ENCODE measurements at regions not wholly inside any gene's neighbourhood (a gene's known extent, or its start where the extent isn't known, plus 50 kb on each side); places are given as distances from the start of the nearest gene placed in this dataset.

- no peak for DNase-seq (ENCODE audit: low spot score)
Measured at GRCh38 chr20:55597526-55597925, 407.8 kb downstream of the CBLN4 start.

DNA sequence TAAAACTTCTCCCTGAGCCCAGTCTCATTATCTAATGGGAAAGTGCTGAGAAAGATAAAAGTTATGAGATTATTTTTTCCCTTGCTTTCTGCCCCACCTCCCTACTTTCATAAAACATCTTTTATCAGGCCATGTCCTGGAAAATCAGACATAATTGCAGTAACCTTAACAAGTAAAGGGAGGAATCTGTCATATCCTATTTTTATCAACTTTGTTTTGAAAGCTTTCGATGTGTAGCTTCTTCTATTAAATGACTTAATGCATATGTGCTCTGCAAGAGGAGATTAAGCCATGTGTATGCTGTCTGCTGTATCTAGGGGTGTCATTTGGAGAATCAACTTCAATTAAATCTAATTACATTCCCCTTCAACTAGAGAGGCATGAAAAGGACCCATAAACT lies 408.9 kb downstream of the CBLN4 start:
- DNase-seq (ENCODE audit: low spot score): no peak

GRCh38 chr20:55592866-55593265 lies 412.5 kb downstream of the CBLN4 start:
- DNase-seq (ENCODE audit: low spot score): no peak

- DNase-seq (ENCODE audit: low spot score): no peak
Measured at GRCh38 chr20:55586610-55587009, 418.7 kb downstream of the CBLN4 start.

DNA sequence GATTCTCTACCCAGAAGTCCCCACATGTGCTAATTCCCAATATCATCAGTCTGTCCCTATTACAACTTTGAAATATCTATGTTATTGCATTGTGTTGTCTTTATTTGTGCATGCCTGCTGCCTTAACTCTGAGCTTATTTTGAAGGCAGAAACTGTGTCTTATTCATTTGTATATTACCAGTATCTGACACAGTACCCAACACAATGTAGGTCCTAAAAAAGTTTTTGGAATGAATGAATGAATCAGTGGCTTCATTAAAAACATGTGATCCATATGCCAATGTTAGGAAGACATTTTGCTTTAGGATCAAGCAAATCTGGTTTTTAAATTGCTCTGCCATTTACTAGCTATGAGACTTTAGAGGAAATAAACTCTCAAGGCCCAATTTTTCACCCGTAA lies 420.4 kb downstream of the CBLN4 start:
- no peak for DNase-seq (ENCODE audit: low spot score)

DNA sequence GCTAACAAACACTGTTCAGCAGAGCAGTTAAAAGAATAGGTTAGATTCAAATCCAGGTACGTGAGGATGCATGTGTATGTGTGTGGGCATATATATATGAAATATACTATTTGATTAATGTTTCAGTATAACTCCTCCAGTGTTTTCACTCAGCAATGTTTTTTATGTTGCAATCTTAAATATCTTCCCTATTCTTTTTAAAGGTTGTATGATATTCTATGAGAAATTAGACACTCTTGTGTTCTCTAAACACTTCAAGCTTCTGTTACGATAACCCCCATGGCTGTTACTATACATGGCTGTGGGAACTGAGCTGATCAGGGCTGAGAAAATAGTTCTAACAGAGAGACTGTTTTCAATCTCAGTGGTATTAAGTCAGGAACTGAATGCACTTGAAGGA lies 421.0 kb downstream of the CBLN4 start:
- no peak for DNase-seq (ENCODE audit: low spot score)

DNA sequence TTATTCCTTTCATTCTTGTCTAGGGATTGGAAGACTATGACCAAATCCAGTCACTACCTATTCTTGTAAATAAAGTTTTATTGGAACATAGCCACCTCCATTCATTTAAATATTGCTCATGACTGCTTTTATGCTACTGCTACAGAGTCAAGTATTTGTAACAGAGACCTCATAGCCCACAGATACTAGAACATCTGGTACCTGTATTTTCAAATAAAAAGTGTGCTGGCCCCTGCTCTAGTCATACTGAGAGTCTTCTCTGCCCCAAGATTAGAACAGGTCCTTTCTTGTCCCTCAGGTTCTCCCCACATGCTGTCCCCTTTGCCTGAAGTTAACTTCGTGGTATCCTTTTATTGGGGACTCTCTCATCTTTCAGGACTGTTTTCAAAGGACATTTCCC lies 422.3 kb downstream of the CBLN4 start:
- no peak for DNase-seq (ENCODE audit: low spot score)

- DNase-seq (ENCODE audit: low spot score): no peak
Measured at GRCh38 chr20:55582498-55582897, 422.8 kb downstream of the CBLN4 start.

DNA sequence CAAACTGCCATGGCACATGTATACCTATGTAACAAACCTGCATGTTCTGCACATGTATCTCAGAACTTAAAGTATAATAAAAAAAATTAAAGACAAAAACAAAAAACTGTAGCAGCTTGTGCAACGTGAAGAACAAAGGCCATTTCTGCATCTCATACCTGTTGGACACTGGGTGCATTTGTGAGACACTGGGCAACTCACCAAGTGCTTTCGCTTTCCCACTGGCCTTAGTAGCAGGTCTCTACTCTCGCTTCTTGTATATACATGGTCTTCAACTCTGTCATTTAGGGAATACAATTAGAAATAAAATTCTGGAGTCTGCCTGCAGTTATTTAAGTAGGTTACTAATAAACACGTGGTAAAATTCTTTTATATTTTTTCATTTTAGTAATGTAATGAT lies 423.8 kb downstream of the CBLN4 start:
- DNase-seq (ENCODE audit: low spot score): no peak

DNA sequence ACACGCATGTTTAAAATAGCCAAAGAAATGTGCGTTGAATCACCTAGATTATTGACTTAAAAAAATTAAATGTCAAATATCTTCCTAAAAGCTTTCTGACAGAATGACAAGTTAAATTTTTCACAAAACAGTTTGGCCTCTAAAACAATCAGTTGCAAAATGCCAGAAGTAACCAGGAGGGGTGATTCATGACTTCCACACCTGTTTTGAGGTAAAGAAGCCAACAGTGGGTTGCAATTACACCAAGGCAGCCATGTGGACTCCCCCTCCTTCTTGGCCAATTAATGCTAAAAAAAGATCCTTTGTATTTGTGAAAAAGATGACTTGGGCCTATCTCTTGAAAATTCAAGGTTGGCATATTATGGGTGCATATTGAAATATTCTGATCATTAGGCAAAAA lies 424.8 kb downstream of the CBLN4 start:
- DNase-seq (ENCODE audit: low spot score): no peak

DNA sequence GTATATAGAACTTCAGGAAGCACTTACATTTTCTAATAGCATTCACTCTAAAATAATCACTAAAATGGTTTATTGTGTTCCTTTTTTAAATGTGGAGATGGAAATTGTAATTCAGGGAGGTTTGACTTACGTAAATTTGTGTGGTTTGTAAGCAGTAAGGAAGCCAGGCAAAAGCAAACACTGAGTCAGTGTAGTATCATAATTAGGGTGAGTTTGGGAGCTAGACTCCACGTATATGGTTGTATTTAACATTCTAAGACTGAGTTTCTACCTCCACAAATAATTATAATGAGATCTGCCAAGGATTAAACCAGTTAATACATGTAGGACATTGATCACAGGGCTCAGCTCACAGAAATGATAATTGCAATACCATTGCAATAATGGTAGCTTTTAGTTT lies 425.5 kb downstream of the CBLN4 start:
- DNase-seq (ENCODE audit: low spot score): no peak

DNA sequence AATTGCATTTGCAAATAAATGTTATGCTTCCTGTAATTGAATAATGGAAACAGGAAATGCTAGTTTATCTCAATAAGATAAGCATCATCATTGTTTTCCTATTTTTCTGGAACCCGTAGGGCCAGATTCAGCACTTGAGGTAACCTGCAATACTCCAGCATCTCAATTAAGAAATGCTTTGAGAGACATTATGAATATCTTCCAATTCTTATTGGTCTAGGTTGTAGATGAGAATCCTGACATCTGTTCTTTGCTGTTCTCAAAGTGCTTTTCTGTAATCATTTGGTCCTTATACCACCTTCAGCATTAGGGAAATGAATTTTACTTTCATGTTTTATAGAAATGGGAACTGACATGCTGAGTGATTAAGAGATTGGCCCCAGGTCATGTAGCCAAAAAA lies 428.3 kb downstream of the CBLN4 start:
- DNase-seq (ENCODE audit: low spot score): no peak

DNA sequence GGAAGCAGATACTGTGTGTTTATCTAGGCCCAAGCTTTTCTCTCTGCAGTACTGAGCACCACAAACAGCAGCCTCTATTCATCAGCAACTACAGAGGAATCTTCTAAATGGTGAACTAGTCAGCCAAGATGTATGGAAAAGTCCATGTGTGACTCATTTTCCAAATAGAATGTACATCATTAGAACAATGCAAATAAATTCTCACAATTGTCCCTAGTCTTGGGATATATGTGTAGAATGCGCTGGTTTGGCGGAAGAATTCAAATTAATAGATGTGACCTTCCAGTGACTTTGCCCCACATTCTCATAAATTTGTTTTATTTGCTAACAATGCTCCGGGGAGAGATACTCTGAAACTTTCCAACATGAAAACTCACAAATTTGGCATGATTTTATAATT lies 436.2 kb downstream of the CBLN4 start:
- no peak for DNase-seq (ENCODE audit: low spot score)

- DNase-seq (ENCODE audit: low spot score): no peak
Measured at GRCh38 chr20:55567826-55568225, 437.5 kb downstream of the CBLN4 start.

DNA sequence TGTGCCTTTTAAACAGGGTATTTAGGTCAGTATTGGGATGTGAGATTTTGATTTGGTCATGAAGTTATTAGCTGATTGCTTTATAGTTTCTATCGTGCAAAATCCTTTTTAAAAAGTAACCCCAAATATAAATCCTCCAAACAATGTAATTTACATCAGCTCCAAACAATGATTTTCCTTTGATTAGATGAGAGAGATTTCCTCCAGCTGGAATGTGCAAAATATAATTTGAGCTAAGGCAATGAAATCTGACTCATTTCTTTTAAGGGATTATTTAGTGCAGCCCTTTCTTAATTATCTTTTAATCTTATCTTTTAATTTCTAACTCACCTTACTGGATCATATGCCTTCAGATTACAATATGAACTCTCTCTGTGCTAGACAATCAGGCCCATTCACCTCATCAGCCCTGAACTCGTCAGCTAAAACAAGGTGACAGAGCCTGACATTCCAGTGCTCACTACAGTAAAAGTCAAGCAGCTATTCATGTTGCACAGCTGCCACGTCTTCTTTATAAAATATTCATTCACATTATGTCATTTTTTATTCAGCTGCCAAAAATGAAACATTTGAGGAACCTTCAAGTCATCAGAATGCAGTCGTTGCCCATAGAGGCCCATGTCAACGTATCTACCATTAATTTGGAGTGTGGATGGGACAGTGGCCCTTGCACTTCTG lies 440.1 kb downstream of the CBLN4 start:
- no peak for DNase-seq (ENCODE audit: low spot score)

DNA sequence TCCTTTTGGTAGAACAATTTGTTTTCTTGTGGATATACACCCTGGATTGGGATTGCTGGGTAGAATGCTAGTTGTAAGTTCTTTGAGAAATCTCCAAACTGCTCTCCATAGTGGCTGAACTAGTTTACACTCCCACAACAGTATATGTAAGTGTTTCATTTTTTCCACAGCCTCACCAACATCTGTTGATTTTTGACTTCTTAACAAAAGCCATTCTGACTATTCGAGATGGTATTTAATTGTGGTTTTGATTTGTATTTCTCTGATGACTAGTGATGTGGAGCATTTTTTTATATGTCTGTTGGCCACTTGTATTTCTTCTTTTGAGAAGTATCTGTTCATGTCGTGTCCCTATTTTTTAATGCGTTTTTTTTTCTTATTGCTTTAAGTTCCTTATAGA lies 444.1 kb downstream of the CBLN4 start:
- no peak for DNase-seq (ENCODE audit: low spot score)

DNA sequence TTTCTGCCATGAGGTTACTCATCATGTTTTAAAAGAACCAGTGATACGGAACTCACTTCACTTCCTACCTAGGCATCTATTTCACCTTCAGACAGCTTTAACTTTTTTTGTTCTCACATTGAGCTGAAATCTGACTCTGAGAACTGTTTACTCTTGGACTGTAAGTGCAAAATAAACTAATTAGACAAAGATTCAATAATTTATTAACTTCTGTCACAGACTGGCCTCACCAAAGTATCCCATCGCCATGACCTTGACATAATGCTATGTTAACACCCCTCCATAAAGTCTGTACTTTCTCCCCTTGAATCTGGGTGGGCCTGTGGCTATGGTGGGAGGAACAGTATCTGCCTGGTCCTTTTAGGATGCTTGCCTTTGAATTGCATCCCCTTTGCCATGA lies 448.1 kb downstream of the CBLN4 start:
- DNase-seq (ENCODE audit: low spot score): no peak

GRCh38 chr20:55555075-55555650 lies 450.2 kb downstream of the CBLN4 start:
- no peak for DNase-seq (ENCODE audit: low spot score)

GRCh38 chr20:55544638-55545037 lies 460.7 kb downstream of the CBLN4 start:
- DNase-seq (ENCODE audit: low spot score): no peak

DNA sequence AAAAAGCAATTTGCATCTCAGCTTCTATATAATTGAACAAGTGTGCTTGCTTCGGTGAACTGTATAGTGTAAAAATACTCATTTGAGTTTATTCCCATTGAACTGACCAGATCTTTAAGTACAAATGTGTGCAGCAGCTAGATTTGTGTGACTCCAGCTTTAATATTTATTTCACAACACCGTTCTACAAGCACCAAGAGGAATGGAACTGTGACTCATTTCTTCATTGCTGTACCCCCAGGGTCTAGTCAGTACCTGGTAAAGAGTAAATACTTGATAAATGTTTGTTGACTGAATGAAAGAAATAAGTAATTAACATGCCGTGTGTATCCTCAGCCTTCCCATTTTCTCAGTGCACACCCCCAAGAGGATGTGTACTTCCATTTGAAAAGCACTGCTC lies 464.8 kb downstream of the CBLN4 start:
- no peak for DNase-seq (ENCODE audit: low spot score)

DNA sequence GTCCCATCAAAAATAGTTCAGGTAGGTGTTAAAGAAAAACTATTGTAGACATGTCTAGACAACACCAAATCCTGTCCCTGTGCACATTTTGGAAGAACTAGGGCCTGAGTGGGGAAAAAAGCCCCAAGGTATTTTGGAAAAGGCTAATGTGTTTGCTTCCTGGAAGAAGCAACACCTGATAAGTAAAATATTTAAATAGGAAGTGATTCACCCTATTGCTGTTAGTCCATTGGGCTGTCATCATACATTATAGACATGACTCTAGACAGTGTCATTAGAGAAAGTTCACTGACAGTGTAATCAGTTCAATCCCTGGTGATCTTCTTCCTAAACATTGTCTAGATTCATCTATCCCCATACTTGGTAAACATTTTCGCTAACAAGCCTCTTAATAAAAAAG lies 465.3 kb downstream of the CBLN4 start:
- DNase-seq (ENCODE audit: low spot score): no peak

DNA sequence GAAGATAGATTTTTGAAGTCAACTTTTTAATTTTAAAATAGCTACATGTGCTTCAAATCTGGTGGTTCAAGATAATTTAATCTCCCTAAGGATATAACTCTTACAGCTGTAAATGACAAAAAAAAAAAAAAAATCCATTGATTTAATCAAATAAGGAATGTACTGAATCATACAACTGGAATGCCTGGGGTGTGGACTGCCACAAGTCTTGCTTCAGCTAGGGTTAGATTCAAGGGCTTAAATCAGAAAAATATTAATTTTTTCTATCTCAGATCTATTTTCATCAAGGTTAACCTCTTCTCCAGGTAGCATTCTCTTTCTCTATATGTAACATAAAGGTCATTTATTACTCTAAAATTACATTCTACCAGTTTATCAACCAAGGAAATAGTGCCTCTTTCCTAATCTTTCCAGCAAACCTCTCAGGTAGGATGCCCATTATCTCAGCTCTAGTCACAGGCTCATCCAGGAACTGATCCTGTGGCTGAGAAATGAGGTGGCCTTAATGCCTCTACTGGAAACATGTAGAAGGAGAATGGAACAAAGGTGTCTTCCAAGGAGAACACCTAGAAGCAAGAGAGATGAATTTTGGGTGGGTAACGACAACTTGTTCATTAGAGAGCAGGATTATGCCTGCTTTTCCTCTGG lies 466.9 kb downstream of the CBLN4 start:
- no peak for DNase-seq (ENCODE audit: low spot score)

GRCh38 chr20:55535366-55535765 lies 470.0 kb downstream of the CBLN4 start:
- no peak for DNase-seq (ENCODE audit: low spot score)

DNA sequence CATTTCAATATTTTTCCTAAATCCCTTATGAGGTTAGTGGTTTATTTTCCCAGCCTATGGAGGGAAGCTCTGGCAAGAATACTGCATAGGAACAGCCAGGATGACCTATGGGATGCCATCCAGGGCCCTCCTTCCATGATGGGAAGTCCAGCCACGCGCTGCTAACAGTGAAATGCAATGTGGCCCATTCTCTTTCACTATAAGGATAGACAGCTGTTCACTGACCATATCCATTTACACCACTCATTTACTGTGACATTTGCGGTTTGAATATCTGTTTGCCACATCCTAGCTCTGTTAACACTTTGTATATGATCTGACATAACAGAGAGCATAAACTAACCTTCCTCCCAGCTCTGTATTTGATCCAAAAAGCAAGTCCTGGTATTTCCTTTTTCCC lies 471.7 kb downstream of the CBLN4 start:
- DNase-seq (ENCODE audit: low spot score): no peak
